ENCODE measurements at regions not wholly inside any gene's neighbourhood (a gene's known extent, or its start where the extent isn't known, plus 50 kb on each side); places are given as distances from the start of the nearest gene placed in this dataset.

DNA sequence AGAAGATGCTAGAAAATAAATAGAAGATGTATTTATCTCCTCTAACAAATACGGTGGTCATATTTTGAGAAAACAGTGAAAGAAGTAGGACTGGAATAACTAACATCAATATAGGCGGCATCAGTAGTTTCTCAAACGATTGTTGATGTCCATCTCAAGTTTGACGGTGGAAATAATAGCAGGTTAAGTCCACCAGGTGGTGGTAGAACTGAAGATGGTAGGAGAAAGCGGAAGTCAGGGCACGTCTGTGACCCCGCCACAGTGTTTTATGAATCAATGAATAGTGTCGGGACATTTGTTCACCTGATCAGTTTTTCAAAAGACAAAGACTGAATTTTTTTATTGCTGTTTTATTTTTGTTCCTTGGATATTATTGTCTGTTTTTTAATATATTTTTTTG lies 706.4 kb upstream of the SLC10A2 start:
- no peaks in the 10 kb centered on the region for H3K79me2 ChIP-seq (ENCODE audit: low read length)
- H3F3A ChIP-seq (ENCODE audit: low read length, unreplicated experiment): no peaks in the 10 kb centered on the region
- ChIA-PET POLR2A (ENCODE audit: unreplicated experiment) (no interaction called here), CTCF (no interaction called here)
- TF ChIP-seq, protein P1, sequence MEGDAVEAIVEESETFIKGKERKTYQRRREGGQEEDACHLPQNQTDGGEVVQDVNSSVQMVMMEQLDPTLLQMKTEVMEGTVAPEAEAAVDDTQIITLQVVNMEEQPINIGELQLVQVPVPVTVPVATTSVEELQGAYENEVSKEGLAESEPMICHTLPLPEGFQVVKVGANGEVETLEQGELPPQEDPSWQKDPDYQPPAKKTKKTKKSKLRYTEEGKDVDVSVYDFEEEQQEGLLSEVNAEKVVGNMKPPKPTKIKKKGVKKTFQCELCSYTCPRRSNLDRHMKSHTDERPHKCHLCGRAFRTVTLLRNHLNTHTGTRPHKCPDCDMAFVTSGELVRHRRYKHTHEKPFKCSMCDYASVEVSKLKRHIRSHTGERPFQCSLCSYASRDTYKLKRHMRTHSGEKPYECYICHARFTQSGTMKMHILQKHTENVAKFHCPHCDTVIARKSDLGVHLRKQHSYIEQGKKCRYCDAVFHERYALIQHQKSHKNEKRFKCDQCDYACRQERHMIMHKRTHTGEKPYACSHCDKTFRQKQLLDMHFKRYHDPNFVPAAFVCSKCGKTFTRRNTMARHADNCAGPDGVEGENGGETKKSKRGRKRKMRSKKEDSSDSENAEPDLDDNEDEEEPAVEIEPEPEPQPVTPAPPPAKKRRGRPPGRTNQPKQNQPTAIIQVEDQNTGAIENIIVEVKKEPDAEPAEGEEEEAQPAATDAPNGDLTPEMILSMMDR (conservative IDR thresholded peaks at IDR 0.05; ENCODE audit: low read depth, low read length): peak; percentile 49
- no peak for TF ChIP-seq EZH2 (IDR thresholded peaks at IDR 0.05; ENCODE audit: low read length, unreplicated experiment)
- H4K20me1 ChIP-seq (ENCODE audit: low read length): no peaks in the 10 kb centered on the region
- H3K9ac ChIP-seq (ENCODE audit: low read length): no peak overlapping the region
- no peaks in the 10 kb centered on the region for H3K9me2 ChIP-seq (replicated peaks; ENCODE audit: low read length)
- no peak overlapping the region for H2AFZ ChIP-seq (ENCODE audit: low read length)
- no peak overlapping the region for H3K4me3 ChIP-seq (ENCODE audit: low read length)
- no peaks in the 10 kb centered on the region for H3K27me3 ChIP-seq (ENCODE audit: low read length)
- no peaks in the 10 kb centered on the region for H3K9me3 ChIP-seq (ENCODE audit: low read length)
- intact Hi-C loops (cut with micrococcal nuclease): no loop called here
- no peak overlapping the region for H3K27ac ChIP-seq (ENCODE audit: low read length)
- no peaks in the 10 kb centered on the region for H3K36me3 ChIP-seq (ENCODE audit: low read depth, low read length)
- ATAC-seq (no peak), DNase-seq (peak; percentile 30)
- H3K4me2 ChIP-seq (ENCODE audit: low read length): no peak overlapping the region
- no TSS peak for BruUV-seq (replicated peaks)
- H3K4me1 ChIP-seq (ENCODE audit: insufficient read depth, low read length): no peaks in the 10 kb centered on the region

DNA sequence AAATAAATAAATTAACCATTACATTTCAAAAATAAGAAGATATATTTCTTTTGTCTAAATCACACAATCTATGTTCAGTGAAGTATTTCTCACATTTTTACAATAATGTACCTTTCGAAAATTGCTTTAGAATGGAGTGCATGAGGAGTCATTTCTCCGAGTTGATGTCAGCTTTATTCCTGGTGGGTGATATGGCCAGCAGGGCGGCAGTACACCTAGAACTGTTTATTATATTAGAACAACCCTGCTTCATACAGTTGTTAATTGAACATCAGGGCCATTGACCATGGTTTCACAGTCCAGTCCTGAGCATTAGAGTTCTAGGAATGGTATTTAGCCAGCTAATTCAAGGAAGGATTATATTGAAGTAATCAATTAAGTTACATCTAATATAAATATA lies 696.3 kb upstream of the SLC10A2 start:
- no peak overlapping the region for H3K27ac ChIP-seq (ENCODE audit: low read length)
- H3F3A ChIP-seq (ENCODE audit: low read length, unreplicated experiment): no peaks in the 10 kb centered on the region
- BruUV-seq (replicated peaks): no TSS peak
- DNase-seq: no peak
- H3K36me3 ChIP-seq (ENCODE audit: low read depth, low read length): no peaks in the 10 kb centered on the region
- H3K27me3 ChIP-seq (ENCODE audit: low read length): no peaks in the 10 kb centered on the region
- intact Hi-C loops (cut with micrococcal nuclease): no loop called here
- no peaks in the 10 kb centered on the region for H3K9me3 ChIP-seq (ENCODE audit: low read length)
- H3K79me2 ChIP-seq (ENCODE audit: low read length): no peaks in the 10 kb centered on the region
- POLR2A ChIA-PET (ENCODE audit: unreplicated experiment): no interaction called here
- H3K9ac ChIP-seq (ENCODE audit: low read length): no peak overlapping the region
- H3K9me2 ChIP-seq (replicated peaks; ENCODE audit: low read length): no peaks in the 10 kb centered on the region
- CTCF ChIA-PET: no interaction called here
- H3K4me3 ChIP-seq (ENCODE audit: low read length): no peak overlapping the region
- no peak overlapping the region for H2AFZ ChIP-seq (ENCODE audit: low read length)
- no peaks in the 10 kb centered on the region for H4K20me1 ChIP-seq (ENCODE audit: low read length)
- H3K4me1 ChIP-seq (ENCODE audit: insufficient read depth, low read length): no peaks in the 10 kb centered on the region
- H3K4me2 ChIP-seq (ENCODE audit: low read length): no peak overlapping the region
- no peak for ATAC-seq
- no peak for TF ChIP-seq EZH2 (IDR thresholded peaks at IDR 0.05; ENCODE audit: low read length, unreplicated experiment)
- TF ChIP-seq, protein P1 (conservative IDR thresholded peaks at IDR 0.05; ENCODE audit: low read depth, low read length): peak; percentile 30; the same call in 1 of the 2 replicates

DNA sequence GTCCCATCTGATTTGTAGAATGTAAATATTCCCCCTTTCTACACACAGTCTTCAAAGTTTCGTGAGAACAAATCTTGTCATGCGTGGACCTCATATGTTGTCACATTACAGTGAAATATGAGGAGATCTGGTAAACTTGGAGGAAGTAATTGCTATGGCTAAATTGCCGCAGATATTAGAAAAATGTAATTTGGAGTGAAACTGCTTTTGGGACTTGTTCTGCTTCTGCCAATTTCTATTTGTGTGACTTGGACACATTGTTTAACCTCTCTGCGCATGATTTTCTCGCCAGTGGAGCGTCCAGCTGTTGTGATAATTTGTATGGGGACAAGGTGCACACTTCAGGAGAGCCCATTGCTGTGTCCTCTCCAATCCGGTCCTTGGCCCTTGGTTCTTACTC lies 693.1 kb upstream of the SLC10A2 start:
- Histone ChIP-seq H3K9me3 (ENCODE audit: low read length) (no peaks in the 10 kb centered on the region), H2AFZ (ENCODE audit: low read length) (no peak overlapping the region), H3K27ac (ENCODE audit: low read length) (no peak overlapping the region), H3K4me1 (ENCODE audit: insufficient read depth, low read length) (no peaks in the 10 kb centered on the region), H3K79me2 (ENCODE audit: low read length) (no peaks in the 10 kb centered on the region), H3K9ac (ENCODE audit: low read length) (no peak overlapping the region), H3K4me2 (ENCODE audit: low read length) (no peak overlapping the region), H3F3A (ENCODE audit: low read length, unreplicated experiment) (no peaks in the 10 kb centered on the region), H4K20me1 (ENCODE audit: low read length) (no peaks in the 10 kb centered on the region), H3K4me3 (ENCODE audit: low read length) (no peak overlapping the region), H3K27me3 (ENCODE audit: low read length) (no peaks in the 10 kb centered on the region), H3K9me2 (replicated peaks; ENCODE audit: low read length) (no peaks in the 10 kb centered on the region), H3K36me3 (ENCODE audit: low read depth, low read length) (no peaks in the 10 kb centered on the region)
- no peak for ATAC-seq
- intact Hi-C loops (cut with micrococcal nuclease): no loop called here
- no TSS peak for BruUV-seq (replicated peaks)
- no peak for DNase-seq
- no peak for TF ChIP-seq EZH2phosphoT487 (IDR thresholded peaks at IDR 0.05; ENCODE audit: borderline replicate concordance, low read length)
- TF ChIP-seq, protein P1 (conservative IDR thresholded peaks at IDR 0.05; ENCODE audit: low read depth, low read length): no peak
- ChIA-PET POLR2A (ENCODE audit: unreplicated experiment) (no interaction called here), CTCF (no interaction called here)
